NB4 (cell line): ENCODE measurements at regions not wholly inside any gene's neighbourhood (a gene's known extent, or its start where the extent isn't known, plus 50 kb on each side); places are given as distances from the start of the nearest gene placed in this dataset.

Experiments
- POLR2A ChIP-seq: IDR thresholded peaks from 2 replicates; pipeline ENCODE4 v1.6.1; 2011; ENCODE audit warnings: mild to moderate bottlenecking; ENCODE audit not compliant: insufficient read length; ENCODE audit errors: extremely low read depth
- TF ChIP-seq, protein P1 (sequence below): IDR thresholded peaks from one replicate; pipeline ENCODE4 v1.5.1; 2012; ENCODE audit warnings: low read depth, low read length

- TF ChIP-seq POLR2A = no peak
- TF ChIP-seq, protein P1, sequence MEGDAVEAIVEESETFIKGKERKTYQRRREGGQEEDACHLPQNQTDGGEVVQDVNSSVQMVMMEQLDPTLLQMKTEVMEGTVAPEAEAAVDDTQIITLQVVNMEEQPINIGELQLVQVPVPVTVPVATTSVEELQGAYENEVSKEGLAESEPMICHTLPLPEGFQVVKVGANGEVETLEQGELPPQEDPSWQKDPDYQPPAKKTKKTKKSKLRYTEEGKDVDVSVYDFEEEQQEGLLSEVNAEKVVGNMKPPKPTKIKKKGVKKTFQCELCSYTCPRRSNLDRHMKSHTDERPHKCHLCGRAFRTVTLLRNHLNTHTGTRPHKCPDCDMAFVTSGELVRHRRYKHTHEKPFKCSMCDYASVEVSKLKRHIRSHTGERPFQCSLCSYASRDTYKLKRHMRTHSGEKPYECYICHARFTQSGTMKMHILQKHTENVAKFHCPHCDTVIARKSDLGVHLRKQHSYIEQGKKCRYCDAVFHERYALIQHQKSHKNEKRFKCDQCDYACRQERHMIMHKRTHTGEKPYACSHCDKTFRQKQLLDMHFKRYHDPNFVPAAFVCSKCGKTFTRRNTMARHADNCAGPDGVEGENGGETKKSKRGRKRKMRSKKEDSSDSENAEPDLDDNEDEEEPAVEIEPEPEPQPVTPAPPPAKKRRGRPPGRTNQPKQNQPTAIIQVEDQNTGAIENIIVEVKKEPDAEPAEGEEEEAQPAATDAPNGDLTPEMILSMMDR = no peak
Measured at GRCh38 chr3:148319161-148319915, 378.4 kb upstream of the AGTR1 start.
